Activated CD8-positive, alpha-beta T cell treated with anti-CD3 and anti-CD28 coated beads, Interleukin-2, amount 10 ng/mL, durations not matched to agents 7 days and 5 days (primary cell): ENCODE measurements at regions not wholly inside any gene's neighbourhood (a gene's known extent, or its start where the extent isn't known, plus 50 kb on each side); places are given as distances from the start of the nearest gene placed in this dataset.

Experiments used
- ATAC-seq: fragments of 150-1000 bp; cut with Tn5 transposase; one replicate; pipeline ENCODE4 v1.10.0; 2021; ENCODE audit warnings: moderate library complexity
- CTCF ChIA-PET: fragments of 350-600 bp; sonication (Branson Sonifier 250); formaldehyde crosslinking; loops from one replicate; lab custom pipeline; 2021; ENCODE audit warnings: antibody characterized with exemption; lab: Charles Lee
- POLR2A ChIA-PET: fragments of 350-600 bp; sonication (Branson Sonifier 250); formaldehyde crosslinking; loops from one replicate; lab custom pipeline; 2021; ENCODE audit warnings: antibody characterized with exemption; lab: Charles Lee
- DNase-seq: peaks from one replicate; pipeline ENCODE4 v3.0.0-alpha.2; 2020
- H3K27ac Mint-ChIP-seq: one replicate; pipeline ENCODE4 v1.8.0; 2021; ENCODE audit warnings: mild to moderate bottlenecking, mixed read lengths
- H3K27me3 Mint-ChIP-seq: one replicate; pipeline ENCODE4 v1.8.0; 2021; ENCODE audit warnings: low read depth, mixed read lengths
- H3K36me3 Mint-ChIP-seq: one replicate; pipeline ENCODE4 v1.8.0; 2021; ENCODE audit warnings: low read depth, mixed read lengths
- H3K4me1 Mint-ChIP-seq: one replicate; pipeline ENCODE4 v1.8.0; 2021; ENCODE audit warnings: low read depth, mixed read lengths
- H3K4me3 Mint-ChIP-seq: one replicate; pipeline ENCODE4 v1.8.0; 2021; ENCODE audit warnings: mild to moderate bottlenecking, mixed read lengths
- H3K9me3 Mint-ChIP-seq: one replicate; pipeline ENCODE4 v1.8.0; 2022; ENCODE audit warnings: mixed read lengths; ENCODE audit not compliant: insufficient read depth

- DNase-seq (no peak), ATAC-seq (no peak)
- Mint-ChIP-seq H3K4me3 (no peak overlapping the region), H3K27me3 (no peaks in the 10 kb centered on the region), H3K4me1 (no peaks in the 10 kb centered on the region), H3K9me3 (no peaks in the 10 kb centered on the region), H3K27ac (no peak overlapping the region), H3K36me3 (no peaks in the 10 kb centered on the region)
- CTCF ChIA-PET = no interaction called here
- POLR2A ChIA-PET = no interaction called here
These were observed 173.3 kb upstream of the PDGFD start for GRCh38 chr11:104337273-104337672.

GRCh38 chr11:104333977-104334376 is 170.0 kb upstream of the PDGFD start:
- no peak overlapping the region for H3K27ac Mint-ChIP-seq
- no peak for DNase-seq
- CTCF ChIA-PET = no interaction called here

GRCh38 chr11:104332110-104332509 is 168.2 kb upstream of the PDGFD start:
- Mint-ChIP-seq H3K27me3 (no peaks in the 10 kb centered on the region), H3K4me1 (no peaks in the 10 kb centered on the region), H3K36me3 (no peaks in the 10 kb centered on the region), H3K27ac (no peak overlapping the region), H3K9me3 (no peaks in the 10 kb centered on the region), H3K4me3 (no peak overlapping the region)
- ChIA-PET CTCF (no interaction called here), POLR2A (no interaction called here)
- ATAC-seq (no peak), DNase-seq (no peak)

More at GRCh38 chr11:104333977-104334376, 170.0 kb upstream of the PDGFD start:
- POLR2A ChIA-PET = no interaction called here
- Mint-ChIP-seq H3K9me3 (no peaks in the 10 kb centered on the region), H3K36me3 (no peaks in the 10 kb centered on the region), H3K27me3 (no peaks in the 10 kb centered on the region), H3K4me1 (no peaks in the 10 kb centered on the region), H3K4me3 (no peak overlapping the region)
- no peak for ATAC-seq

- Mint-ChIP-seq H3K27ac (no peak overlapping the region), H3K9me3 (no peaks in the 10 kb centered on the region), H3K27me3 (no peaks in the 10 kb centered on the region), H3K36me3 (no peaks in the 10 kb centered on the region), H3K4me1 (no peaks in the 10 kb centered on the region), H3K4me3 (no peak overlapping the region)
- DNase-seq (no peak), ATAC-seq (no peak)
- ChIA-PET CTCF (no interaction called here), POLR2A (no interaction called here)
These were observed 165.2 kb upstream of the PDGFD start for GRCh38 chr11:104329078-104329665.

GRCh38 chr11:104328512-104328907 is 164.6 kb upstream of the PDGFD start:
- Mint-ChIP-seq H3K4me3 (no peak overlapping the region), H3K9me3 (no peaks in the 10 kb centered on the region), H3K27me3 (no peaks in the 10 kb centered on the region), H3K27ac (no peak overlapping the region), H3K4me1 (no peaks in the 10 kb centered on the region), H3K36me3 (no peaks in the 10 kb centered on the region)
- DNase-seq = no peak
- POLR2A ChIA-PET = no interaction called here
- no peak for ATAC-seq
- CTCF ChIA-PET = no interaction called here

GRCh38 chr11:104327861-104328511 is 164.0 kb upstream of the PDGFD start:
- ATAC-seq = no peak
- H3K36me3 Mint-ChIP-seq = no peaks in the 10 kb centered on the region
- no peak overlapping the region for H3K27ac Mint-ChIP-seq
- POLR2A ChIA-PET = no interaction called here
- H3K9me3 Mint-ChIP-seq = no peaks in the 10 kb centered on the region
- H3K27me3 Mint-ChIP-seq = no peaks in the 10 kb centered on the region
- CTCF ChIA-PET = no interaction called here
- H3K4me1 Mint-ChIP-seq = no peaks in the 10 kb centered on the region
- no peak for DNase-seq
- H3K4me3 Mint-ChIP-seq = no peak overlapping the region

- Mint-ChIP-seq H3K27ac (no peak overlapping the region), H3K27me3 (no peaks in the 10 kb centered on the region), H3K4me3 (no peak overlapping the region), H3K9me3 (no peaks in the 10 kb centered on the region), H3K36me3 (no peaks in the 10 kb centered on the region), H3K4me1 (no peaks in the 10 kb centered on the region)
- CTCF ChIA-PET = no interaction called here
- POLR2A ChIA-PET = no interaction called here
- DNase-seq (no peak), ATAC-seq (no peak)
These were observed 161.1 kb upstream of the PDGFD start for GRCh38 chr11:104325093-104325492.

GRCh38 chr11:104324276-104324675 is 160.3 kb upstream of the PDGFD start:
- ChIA-PET CTCF (no interaction called here), POLR2A (no interaction called here)
- no peak overlapping the region for H3K27ac Mint-ChIP-seq
- DNase-seq (no peak), ATAC-seq (no peak)
- H3K27me3 Mint-ChIP-seq = no peaks in the 10 kb centered on the region
- no peaks in the 10 kb centered on the region for H3K9me3 Mint-ChIP-seq
- H3K36me3 Mint-ChIP-seq = no peaks in the 10 kb centered on the region
- H3K4me3 Mint-ChIP-seq = no peak overlapping the region
- no peaks in the 10 kb centered on the region for H3K4me1 Mint-ChIP-seq

GRCh38 chr11:104323841-104324240 is 159.9 kb upstream of the PDGFD start:
- ATAC-seq (no peak), DNase-seq (no peak)
- POLR2A ChIA-PET = no interaction called here
- H3K4me3 Mint-ChIP-seq = no peak overlapping the region
- CTCF ChIA-PET = no interaction called here
- no peaks in the 10 kb centered on the region for H3K4me1 Mint-ChIP-seq
- H3K9me3 Mint-ChIP-seq = no peaks in the 10 kb centered on the region
- H3K27ac Mint-ChIP-seq = no peak overlapping the region
- no peaks in the 10 kb centered on the region for H3K27me3 Mint-ChIP-seq
- H3K36me3 Mint-ChIP-seq = no peaks in the 10 kb centered on the region

GRCh38 chr11:104322696-104323095 is 158.7 kb upstream of the PDGFD start:
- H3K36me3 Mint-ChIP-seq = no peaks in the 10 kb centered on the region
- no peak overlapping the region for H3K27ac Mint-ChIP-seq
- ChIA-PET CTCF (no interaction called here), POLR2A (no interaction called here)
- DNase-seq = no peak
- H3K4me1 Mint-ChIP-seq = no peaks in the 10 kb centered on the region
- H3K27me3 Mint-ChIP-seq = no peaks in the 10 kb centered on the region
- H3K9me3 Mint-ChIP-seq = no peaks in the 10 kb centered on the region
- no peak for ATAC-seq
- H3K4me3 Mint-ChIP-seq = no peak overlapping the region

GRCh38 chr11:104320956-104321355 is 157.0 kb upstream of the PDGFD start:
- ChIA-PET POLR2A (no interaction called here), CTCF (no interaction called here)
- Mint-ChIP-seq H3K27me3 (no peaks in the 10 kb centered on the region), H3K4me3 (no peak overlapping the region), H3K4me1 (no peaks in the 10 kb centered on the region), H3K36me3 (no peaks in the 10 kb centered on the region), H3K27ac (no peak overlapping the region), H3K9me3 (no peaks in the 10 kb centered on the region)
- DNase-seq (no peak), ATAC-seq (no peak)

GRCh38 chr11:104320097-104320496 is 156.2 kb upstream of the PDGFD start:
- H3K4me1 Mint-ChIP-seq = no peaks in the 10 kb centered on the region
- ChIA-PET POLR2A (no interaction called here), CTCF (no interaction called here)
- no peak overlapping the region for H3K27ac Mint-ChIP-seq
- H3K4me3 Mint-ChIP-seq = no peak overlapping the region
- no peaks in the 10 kb centered on the region for H3K27me3 Mint-ChIP-seq
- no peaks in the 10 kb centered on the region for H3K9me3 Mint-ChIP-seq
- H3K36me3 Mint-ChIP-seq = no peaks in the 10 kb centered on the region
- no peak for DNase-seq
- no peak for ATAC-seq

GRCh38 chr11:104319396-104319795 is 155.4 kb upstream of the PDGFD start:
- DNase-seq (no peak), ATAC-seq (no peak)
- no peak overlapping the region for H3K4me3 Mint-ChIP-seq
- ChIA-PET CTCF (no interaction called here), POLR2A (no interaction called here)
- H3K9me3 Mint-ChIP-seq = no peaks in the 10 kb centered on the region
- H3K4me1 Mint-ChIP-seq = no peaks in the 10 kb centered on the region
- no peaks in the 10 kb centered on the region for H3K36me3 Mint-ChIP-seq
- no peak overlapping the region for H3K27ac Mint-ChIP-seq
- no peaks in the 10 kb centered on the region for H3K27me3 Mint-ChIP-seq
